GM18502 (cell line): ENCODE measurements at regions not wholly inside any gene's neighbourhood (a gene's known extent, or its start where the extent isn't known, plus 50 kb on each side); places are given as distances from the start of the nearest gene placed in this dataset.

Source experiments
- ATAC-seq: cut with Tn5 transposase; IDR thresholded peaks from one replicate; pipeline ENCODE4 v1.9.1; 2021; ENCODE audit warnings: mild to moderate bottlenecking; ENCODE audit not compliant: unreplicated experiment, poor library complexity

DNA sequence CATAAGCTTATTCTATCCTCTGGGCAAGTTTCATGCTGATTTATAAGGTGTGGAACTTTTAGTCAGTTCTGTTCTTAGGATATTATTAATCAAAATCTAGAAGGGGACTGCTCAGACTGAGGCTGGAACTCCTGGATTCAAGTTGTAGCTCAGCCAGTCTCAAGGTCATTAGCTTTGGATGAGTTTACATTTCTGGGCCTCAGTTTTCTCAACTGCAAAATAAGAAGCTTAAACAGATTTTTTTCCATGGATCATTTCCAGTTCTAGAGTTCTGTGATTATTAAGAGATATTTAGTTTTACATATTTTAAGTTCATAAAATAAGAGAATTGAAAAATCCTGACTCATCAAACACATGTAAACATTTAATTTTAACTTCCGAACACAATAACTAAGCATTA is 442.5 kb upstream of the PKDCC start:
- no peak for ATAC-seq

- no peak for ATAC-seq
Measured at GRCh38 chr2:41605914-41606313, 441.9 kb upstream of the PKDCC start.

- ATAC-seq: no peak
Measured at GRCh38 chr2:41610501-41611190, 437.2 kb upstream of the PKDCC start.

DNA sequence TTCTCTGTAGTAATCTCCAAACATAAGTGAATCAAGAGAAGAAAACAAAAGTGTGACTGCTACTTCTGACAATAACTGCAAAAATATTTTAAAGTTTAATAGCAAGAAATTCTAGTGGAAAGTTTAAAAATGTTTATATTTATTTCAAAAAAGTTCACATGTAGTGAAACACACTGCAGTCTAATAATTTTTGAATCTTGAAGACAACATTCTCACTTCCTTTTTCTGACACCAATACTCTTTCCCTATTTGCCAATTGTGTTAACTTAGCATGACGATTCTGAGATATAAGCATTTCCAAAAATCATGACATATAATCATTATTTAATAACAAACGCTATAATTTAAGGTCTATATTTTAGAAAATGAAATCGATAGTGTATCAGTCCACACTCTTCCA is 429.1 kb upstream of the PKDCC start:
- no peak for ATAC-seq

- no peak for ATAC-seq
Measured at GRCh38 chr2:41621095-41621494, 426.7 kb upstream of the PKDCC start.

- no peak for ATAC-seq
Measured at GRCh38 chr2:41621563-41621962, 426.3 kb upstream of the PKDCC start.

DNA sequence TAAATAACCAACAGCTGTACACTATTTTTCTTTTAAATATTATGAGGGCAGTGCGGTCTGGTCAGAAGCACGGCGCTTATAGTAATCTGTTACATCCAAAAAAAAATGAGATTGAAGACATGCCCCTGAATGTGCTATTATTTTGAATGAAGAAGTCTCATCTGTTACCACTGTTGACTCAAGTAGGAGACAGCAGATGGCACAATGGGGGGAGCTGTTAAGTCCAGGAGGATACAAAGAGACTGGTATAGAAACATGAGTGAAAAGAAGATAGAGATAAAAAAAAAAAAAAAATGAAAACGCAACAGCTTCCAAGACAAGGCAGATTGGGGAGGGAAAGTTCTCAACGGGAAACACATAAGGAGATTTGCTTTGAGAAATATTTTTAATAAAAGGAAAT is 425.5 kb upstream of the PKDCC start:
- no peak for ATAC-seq

DNA sequence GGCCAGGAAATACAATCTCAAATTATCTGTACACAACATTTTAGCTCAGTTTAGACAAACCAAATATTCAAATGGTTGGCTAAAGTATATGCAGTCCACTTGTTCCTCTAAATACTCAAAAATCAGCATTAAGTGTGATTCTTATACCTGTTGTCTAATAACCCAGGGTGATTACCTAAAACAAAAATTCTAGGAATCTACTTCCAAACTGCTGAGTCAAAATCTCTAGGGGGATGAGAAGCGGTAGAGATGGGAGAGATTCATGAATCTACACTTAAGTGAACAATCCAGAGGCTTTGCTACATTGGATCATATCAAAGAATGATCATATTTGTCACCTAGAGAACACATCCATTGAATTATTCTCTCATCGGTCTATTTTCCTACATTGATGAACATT is 420.9 kb upstream of the PKDCC start:
- no peak for ATAC-seq

GRCh38 chr2:41634686-41635085 is 413.1 kb upstream of the PKDCC start:
- no peak for ATAC-seq

DNA sequence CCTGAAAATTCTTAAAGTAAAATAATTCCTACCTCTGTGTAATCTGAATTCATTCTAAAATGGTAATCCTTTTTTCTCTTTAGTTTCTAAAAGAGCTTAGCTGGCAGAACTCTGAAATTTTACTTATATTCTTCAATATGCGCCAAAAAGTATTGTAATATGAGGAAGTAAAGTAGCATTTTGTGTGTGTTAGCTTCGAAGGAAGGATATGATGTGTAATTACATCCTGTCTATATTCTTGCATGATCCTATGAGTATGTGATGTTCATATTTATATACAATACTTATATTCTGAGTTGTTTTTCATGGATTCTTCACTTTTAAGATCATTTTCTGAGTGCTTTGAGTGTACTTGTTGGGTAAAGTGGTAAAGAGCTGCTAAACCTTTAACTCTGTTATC is 402.9 kb upstream of the PKDCC start:
- ATAC-seq: no peak

- ATAC-seq: no peak
Measured at GRCh38 chr2:41647468-41648050, 400.3 kb upstream of the PKDCC start.

GRCh38 chr2:41657226-41657625 is 390.6 kb upstream of the PKDCC start:
- no peak for ATAC-seq

GRCh38 chr2:41659758-41660157 is 388.1 kb upstream of the PKDCC start:
- ATAC-seq: no peak

DNA sequence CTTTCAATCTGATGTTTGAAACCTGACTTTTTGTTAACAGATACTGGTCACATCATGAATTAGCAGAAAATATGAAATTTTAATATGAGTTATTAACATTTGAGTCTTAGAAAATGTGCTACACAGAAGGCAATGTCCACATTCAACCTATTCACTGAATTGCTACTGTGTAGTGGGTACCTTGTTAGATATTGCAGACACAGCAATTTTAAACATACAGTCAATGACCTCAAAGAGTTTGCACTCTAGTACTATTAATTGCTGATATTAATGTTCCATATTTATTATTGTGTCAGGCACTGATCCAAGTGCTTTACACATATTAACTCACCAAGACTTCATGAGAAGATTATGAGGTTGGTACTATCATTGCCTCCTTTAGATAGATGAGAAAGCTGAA is 385.4 kb upstream of the PKDCC start:
- ATAC-seq: no peak

DNA sequence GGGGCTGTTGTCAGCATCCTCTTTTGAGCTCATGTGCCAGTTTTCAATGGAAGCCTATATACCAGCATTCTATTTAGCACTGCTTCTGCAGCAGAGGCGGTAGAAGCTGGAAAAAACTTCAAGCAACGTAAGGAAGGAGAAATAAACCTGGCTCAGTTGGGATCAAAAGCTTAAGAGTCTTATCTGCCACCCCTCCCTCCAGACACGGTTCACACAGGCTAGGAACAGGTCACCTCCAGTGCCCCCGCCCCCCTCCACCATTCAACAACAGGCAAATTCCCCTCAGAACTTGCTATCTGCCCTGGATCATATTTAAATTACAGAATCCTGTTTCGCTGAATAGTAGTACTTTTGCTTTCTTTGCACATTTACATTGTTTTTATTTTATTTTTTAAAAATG is 384.8 kb upstream of the PKDCC start:
- ATAC-seq: no peak

- no peak for ATAC-seq
Measured at GRCh38 chr2:41668529-41668928, 379.3 kb upstream of the PKDCC start.

DNA sequence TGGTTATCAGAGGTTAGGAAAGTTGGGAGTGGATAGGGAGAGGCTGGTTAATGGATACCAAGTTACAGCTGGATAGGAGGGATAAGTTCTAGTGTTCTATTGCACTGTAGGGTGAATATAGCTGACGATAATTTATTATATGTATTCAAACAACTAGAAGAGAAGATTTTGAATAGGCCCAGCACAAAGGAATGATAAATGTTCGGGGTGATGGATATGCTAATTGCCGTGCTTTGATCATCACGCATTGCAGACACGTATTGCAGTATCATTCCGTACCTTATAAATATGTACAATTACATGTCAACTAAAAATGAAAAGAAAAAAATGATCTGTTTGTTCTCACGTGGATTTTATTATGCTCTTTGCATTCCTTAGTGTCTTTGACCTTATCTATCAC is 369.2 kb upstream of the PKDCC start:
- ATAC-seq: no peak

- ATAC-seq: no peak
Measured at GRCh38 chr2:41686156-41686555, 361.7 kb upstream of the PKDCC start.

GRCh38 chr2:41691561-41691960 is 356.3 kb upstream of the PKDCC start:
- no peak for ATAC-seq

GRCh38 chr2:41694536-41695049 is 353.2 kb upstream of the PKDCC start:
- no peak for ATAC-seq

- ATAC-seq: no peak
Measured at GRCh38 chr2:41695198-41696113, 352.4 kb upstream of the PKDCC start.
